ENCODE measurements at regions not wholly inside any gene's neighbourhood (a gene's known extent, or its start where the extent isn't known, plus 50 kb on each side); places are given as distances from the start of the nearest gene placed in this dataset.
"Not testable (repeated sequence)": the region's sequence is repeated elsewhere in the genome, so short reads cannot be mapped to it uniquely, and the experiment has no call there.

DNA sequence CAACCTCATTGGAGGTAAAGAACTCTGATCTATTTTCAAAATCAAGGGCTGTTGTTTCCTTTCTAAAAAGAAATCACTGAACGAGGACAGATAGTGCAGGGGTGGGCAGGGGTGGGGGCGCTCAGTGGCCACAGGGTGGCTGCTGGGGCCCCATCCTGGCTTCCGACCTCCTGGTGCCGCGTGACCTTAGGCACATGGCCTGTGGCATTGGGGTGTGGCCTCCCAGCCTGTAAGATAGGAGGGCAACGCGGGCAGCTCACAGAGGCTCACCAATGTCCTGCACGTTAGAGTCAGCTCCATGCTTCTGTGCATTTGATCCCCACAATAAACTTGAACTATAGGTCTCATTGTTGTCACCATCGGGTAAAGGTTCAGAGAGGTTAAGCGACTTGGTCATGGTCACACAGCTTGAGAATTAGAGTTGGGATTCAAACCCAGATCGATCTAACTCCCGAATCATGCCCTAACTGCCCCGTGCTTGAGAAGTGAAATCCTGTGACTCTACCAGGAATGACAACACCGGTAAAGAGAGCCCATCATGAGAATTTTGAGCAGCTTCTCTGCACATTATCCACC, 148.0 kb upstream of the SLC6A11 start:
- DNase-seq = no peak

DNA sequence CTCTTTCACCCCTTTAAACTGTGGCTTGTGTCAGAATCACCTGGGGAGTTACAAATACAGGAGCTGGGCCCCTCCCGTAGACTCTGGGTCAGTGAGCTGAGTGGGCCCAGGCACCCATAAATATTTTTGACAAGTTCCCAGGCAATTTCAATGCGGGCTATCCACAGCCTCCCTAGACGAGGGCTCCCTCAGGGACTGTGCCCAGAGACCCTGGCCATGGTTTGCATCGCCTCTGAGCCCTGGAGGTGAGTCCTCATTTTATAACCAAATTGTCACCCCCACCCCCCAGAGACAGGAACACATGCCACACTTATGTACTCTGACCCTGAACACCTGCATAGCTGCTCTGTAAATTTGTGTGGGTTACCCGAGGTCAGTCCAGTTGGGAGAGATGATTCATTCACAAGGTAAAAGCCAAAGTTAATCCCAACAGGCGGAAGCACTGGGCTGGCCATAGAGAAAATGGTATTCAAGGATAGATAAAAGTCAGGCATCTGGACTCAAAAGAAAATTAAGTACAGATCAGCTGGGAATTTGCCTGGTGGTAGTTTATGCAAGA, 146.5 kb upstream of the SLC6A11 start:
- no peak for DNase-seq

DNA sequence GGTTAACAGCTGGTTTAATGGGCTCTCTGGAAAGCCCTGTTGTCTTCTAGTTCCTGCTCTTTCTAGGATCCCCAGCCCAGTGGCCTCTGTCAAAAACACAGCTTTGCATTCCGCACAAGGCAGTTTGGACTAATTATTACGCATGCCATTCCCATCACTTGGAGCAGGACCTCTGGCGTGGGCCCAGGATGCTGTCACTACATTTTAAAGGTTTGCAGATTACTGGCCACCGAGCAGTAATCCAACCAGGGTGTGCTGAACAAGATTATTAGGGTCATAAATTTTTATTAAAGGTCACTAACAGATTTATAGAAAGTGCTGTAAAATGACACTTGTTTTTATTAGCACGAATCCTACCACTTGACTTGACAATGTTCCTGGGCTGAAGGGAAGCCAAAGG, 143.6 kb upstream of the SLC6A11 start:
- no peak for DNase-seq

DNA sequence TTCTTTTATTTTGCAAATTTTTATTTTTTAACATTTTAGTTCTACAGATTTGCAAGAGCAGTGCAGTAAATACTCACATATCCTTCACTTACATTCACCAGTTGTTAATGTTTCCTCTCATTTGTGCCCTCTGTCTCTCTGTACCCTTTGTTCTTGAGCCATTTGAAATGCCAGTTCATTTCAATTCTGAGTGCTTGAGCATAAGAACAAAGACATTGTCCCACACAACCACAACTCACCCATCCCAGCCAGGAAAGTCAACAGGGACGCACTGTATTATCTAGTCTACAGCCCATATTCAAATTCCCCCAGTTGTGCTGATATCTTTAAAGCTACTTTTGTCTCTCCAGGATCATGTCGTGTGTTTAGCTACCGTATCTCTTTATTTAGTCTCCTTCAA, 141.4 kb upstream of the SLC6A11 start:
- no peak for DNase-seq

DNA sequence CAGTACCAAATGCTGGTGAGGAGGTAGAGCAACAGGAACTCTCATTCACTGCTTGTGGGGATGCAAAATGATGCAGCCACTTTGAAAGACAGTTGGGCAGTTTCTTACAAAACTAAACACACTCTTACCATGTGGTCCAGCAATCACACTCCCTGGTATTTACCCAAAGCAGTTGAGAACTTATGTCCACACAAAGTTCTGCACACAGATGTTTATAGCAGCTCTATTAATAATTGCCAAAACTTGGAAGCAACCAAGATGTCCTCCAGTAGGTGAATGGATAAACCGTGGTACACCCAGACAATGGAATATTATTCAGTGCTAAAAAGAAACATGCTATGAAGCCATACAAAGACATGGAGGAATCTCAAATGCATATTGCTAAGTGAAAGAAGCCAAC, 139.1 kb upstream of the SLC6A11 start:
- no peak for DNase-seq

DNA sequence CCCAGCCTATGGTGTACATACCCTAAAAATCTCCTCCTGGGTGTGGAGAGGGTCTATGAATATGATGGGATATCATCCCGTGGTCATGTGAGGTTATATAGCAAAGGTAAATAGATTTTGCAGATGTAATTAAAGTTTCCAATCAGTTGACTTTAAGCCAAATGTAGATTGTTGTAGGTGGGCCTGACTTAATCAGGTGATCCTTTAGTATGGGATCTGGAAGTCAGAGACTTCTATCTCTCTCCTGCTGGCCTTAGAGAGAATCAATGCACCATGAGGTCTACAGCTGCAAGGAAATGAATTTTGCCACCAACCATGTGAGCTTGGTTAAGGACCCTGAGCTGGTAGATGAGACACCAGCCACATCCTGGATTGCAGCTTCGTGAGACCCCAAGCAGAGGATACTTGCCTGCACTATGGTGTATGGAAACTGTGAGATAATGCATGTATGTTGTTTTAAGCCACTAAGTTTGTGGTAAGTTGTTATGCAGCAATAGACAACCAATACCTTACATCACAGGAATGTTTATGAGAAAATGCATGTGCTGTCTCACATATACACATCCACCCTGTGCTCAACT, 137.1 kb upstream of the SLC6A11 start:
- no peak for DNase-seq

DNA sequence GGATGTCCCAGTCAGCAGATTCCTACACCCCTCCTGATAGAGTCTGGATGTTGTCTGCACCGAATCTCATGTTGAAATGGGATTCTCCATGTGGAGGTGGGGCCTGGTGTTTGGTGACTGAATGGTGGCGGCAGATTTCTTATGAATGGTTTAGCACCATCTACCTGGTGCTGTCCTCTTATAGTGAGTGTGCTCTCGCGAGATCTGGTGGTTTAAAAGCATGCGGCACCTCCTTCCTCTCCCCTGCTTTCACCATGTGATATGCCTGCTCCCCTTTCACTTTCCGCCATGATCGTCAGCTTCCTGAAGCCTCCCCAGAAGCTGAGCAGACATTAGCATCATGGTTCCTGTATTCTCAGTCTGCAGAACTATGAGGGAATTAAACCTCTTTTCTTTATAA, 135.2 kb upstream of the SLC6A11 start:
- no peak for DNase-seq

DNA sequence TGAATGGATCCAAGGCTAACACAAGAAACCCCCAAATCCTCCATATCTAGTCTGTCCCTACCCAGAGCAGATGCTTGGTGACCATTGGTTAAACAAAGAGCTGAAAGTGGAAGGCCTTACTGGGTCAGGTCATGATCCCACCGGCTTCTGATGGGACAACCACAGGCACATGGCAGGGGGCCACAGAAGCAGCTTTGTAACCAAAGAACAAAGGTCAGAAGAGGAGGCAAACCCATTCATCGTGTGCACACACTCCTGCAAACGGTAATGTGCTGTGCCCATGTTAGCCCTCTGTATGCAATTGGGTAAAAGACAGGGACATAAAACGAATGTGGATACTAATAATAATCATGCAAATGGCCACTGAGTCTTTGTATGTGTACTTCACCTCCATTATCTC, 133.3 kb upstream of the SLC6A11 start:
- no peak for DNase-seq

DNA sequence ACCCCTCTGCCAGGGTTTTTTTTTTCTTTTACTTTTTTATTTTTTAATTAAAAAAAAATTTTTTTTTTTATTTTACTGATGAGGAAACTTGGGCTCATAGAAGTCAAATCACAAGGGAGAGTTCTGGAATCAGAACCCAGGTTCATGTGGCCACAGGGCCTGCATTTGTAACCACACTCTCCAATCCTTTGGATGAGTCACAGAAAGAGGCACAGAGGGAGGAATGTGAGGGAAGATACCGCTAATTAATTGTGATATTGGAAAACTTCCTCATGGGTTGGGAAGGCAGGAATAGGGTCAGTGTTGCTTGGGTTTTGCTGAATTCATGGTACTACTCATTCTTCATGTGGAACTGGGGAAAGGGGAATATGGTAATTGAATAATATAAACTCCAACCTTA, 132.9 kb upstream of the SLC6A11 start:
- no peak for DNase-seq

DNA sequence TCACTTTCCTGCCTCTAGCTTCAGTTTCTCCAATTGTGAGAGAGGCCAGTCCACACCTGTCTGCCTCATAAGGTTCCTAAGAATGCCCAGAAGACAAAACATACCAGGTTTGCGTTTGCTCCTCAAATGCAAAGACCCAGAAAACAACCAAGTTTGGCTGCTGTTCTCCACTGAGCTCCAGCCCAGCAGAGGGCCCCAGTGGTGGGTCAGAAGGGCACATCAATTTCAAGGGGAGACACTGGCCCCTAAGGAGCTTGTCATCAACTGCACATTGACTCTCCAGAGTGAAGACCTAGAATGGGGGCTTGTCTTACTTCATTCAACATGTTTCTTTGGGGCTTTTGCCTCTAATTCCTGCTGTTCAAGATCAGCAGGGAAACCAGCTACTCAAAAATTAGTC, 127.9 kb upstream of the SLC6A11 start:
- DNase-seq = no peak

DNA sequence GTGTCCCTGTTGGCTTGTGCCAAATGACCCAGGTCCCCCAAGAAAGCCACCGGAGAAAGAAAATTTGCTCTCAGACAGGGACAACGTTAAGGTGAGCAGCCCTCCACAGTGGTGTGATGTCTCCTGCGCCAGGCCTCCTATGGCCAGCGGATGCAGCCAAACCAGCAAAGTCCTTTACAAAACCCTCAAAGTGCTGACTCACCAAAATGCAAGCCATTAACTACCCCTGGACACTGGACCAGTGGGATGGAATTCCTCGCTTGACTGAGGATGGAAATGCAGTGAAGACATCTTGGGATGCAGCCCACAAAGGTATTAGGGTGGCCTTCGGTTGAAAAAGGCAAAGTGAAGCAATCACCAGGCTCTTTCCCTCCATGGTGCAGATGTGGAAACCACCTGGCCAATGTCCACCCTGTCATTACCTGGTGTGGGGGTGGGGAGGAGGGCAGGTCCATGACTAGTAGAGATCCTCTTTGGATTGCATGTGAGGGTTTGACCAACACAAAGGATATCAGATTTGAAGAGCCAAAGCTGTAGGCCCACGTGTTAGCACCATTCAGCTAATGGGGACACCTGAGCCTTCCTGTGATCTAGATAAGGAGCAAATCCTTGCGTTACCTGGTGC, 127.4 kb upstream of the SLC6A11 start:
- no peak for DNase-seq

DNA sequence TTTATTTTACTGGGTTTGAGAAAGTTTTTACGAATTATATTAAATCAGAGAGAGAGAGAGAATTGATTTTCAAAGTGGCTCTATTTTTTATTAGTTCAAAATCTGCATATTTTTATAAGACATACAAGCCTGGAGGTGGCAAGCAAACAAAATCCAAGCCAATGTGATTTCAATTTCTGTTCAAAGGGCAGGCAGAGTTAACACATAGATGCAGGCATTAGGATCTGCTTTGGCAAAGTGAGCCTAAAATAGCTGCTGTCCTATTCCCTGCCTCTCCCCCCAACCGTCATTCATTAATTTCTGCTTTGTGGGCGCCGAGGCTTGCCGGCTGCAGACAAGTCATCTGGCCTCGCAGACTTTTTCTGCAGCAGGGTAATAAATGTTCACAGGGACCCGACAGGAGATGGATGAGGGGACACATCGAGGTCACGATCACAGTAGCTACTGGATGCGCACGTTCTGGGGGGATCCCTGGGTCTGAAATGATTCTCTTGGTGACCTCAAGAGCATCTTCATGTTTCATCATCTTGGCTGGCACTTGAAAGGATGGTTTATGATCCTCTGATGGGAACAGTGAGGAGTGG, 123.9 kb upstream of the SLC6A11 start:
- DNase-seq = no peak

DNA sequence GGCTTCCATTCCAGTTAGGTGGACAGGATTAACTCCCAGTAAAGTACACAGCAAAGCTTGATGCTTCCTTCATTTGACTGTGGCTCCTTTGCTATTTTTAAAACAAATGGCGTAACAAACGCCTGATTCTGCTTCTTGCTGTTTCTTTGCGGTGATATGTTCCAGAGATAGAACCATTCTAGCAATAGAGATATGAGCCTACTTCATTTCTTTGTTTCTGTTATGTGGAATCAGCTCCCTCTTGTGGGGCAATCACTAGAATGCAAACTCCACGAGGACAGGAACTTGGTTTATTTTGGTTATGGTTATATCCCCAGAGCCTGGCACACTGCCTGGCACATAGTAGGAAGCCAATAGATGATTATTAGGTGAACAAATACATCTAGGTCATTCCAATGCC, 122.6 kb upstream of the SLC6A11 start:
- DNase-seq = no peak

DNA sequence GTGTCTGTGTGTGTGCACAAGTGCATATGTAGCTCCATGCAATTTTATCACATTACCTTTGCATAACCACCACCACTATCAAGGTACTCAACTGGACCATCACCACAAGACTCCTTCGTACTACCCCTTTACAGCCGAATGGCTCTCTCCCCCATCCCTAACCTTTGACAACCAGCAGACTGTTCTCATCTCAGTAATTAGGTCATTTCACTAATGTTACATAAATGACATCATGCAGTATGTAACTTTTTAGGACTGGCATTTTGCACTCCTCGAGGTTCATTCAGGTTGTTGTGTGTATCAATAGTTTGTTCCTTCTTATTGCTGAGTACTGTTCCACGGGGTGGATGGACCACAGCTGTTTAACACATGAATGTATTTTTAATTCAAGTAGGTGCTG, 121.8 kb upstream of the SLC6A11 start:
- no peak for DNase-seq

DNA sequence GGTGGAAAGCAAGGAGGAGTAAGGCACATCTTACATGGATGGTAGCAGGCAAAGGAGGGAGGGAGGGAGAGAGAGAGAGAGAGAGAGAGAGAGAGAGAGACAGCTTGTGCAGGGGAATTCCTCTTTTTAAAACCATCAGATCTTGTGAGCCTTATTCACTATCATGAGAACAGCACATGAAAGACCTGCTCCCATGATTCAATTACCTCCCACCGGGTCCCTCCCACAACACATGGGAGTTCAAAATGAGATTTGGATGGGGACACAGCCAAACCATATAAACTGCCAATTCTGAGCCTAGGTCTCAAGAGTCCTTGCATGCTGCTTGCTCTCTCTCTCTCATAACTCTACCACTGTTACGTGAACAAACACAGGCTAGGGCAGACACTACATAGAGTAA, 120.8 kb upstream of the SLC6A11 start:
- not testable (repeated sequence) for DNase-seq

DNA sequence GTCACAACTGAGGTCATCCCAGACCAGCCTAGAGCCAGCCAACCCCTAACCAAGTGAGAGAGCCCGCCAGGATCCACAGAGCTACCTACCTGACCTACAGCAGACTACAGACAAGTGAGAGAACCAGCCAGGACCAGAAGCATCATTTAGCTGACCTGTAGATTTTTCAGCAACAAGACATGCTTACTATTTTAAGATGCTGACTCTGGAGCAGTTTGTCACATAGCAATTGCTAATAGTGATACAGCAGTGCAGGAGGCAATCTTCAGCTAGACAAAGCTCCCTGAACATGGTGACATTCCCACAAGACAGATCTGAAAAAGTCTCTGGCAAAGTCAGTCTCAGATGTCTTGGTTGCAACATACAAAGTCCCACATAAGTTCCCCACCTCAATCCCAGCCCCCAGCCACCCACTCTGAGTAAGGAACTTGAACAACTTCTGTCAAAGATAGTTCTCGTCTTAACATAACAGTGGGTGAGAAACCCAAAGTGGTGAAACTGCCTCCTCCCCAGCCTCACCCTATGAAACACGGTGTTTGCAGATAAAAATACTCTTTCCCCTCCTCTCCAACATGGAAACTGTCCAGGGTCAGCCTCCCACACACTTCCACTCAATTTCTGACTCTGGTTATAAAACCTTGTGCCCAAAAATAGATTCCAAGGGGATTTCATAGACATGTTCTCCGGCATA, 120.3 kb upstream of the SLC6A11 start:
- no peak for DNase-seq

DNA sequence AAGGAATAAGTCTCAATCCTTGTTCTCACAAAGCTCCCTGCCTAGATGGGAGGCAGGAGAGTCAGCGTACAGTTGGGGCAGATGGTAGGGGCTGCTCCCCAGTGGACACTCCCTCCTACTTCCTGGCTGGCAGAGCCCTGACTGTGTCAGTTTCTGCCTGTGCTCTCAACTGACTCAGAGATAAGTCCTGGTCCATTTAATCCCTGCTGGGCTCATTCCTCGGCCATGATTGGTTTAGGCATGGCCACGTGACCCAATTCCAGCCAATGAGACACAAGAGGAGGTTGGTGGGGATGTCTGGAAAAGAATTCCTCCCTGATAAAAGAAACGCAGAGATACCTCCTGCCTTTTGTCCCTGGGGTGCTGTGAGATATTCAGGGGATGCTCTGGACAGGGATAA, 118.1 kb upstream of the SLC6A11 start:
- no peak for DNase-seq

DNA sequence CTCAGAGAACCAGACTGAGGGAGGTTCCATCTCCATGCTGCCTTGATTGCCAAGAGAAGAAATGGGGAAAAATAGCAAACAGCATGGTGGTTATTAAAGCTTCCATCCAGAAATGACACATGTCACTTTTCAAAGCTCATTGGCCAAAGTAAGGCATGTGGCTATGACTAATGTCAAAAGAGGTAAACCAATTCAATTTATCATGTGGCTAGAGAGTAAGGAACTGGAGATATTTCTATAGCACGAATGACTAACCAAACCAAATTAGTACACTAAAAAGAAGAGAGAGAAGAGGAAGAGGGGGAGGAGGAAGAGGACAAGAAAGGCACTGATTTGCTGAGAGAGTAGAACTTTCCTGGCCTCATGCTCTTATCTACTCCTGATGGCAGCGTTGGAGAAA, 115.2 kb upstream of the SLC6A11 start:
- DNase-seq = no peak

DNA sequence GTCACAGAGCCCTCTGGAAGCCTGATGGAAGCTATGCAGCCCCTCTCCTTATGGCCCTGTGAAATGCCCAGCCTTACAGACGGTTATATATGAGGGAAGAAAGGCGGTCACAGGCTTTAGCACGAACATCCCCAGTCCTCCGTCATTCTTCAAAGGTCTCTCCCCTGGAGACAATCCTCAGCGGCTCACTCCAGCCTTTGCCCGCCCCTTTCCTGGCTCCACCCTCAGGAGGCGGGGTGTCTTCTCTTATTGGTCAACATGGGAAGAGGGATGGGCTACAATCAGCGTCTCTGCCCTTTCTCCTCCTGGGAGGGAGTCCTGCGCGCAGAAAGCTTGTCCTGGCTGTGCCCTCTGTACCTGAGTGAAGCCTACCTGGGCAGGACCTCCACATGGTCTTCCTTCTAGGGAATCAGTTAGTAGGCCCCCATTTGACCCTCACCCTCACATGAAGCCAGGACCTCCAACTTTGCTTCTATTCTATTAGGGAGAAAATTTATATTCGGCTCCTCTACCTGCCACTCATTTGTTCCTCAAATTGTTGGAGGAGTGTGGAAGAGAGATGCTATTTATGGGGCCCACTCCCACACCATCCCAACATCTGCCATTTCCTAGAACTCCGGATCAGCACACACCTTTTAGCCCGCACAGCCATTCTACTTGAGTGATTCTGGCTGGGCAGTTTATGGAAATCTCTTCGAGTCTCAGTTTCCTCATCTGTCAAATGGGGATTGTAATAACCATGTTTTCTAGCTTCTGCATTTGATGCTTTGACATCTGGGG, 112.9 kb upstream of the SLC6A11 start:
- DNase-seq = no peak

DNA sequence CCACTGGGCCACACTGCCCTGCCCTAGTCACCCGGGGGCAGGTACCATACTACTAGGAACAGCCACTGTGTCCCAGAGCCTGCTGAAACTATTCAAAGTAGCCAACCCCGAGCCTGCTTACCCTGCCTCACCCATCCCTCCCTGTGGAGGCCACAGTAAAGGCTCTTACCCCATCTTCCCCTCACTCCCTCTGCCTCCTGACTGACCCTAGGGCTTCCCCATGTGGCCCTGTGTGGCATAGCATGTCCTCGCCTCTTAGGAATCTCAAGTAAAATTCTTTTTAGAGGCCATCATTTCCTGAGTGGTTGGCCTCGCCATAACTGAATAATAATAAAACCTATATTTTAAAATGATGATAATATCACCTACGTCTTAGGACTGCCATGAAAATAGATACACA, 112.2 kb upstream of the SLC6A11 start:
- DNase-seq = no peak

DNA sequence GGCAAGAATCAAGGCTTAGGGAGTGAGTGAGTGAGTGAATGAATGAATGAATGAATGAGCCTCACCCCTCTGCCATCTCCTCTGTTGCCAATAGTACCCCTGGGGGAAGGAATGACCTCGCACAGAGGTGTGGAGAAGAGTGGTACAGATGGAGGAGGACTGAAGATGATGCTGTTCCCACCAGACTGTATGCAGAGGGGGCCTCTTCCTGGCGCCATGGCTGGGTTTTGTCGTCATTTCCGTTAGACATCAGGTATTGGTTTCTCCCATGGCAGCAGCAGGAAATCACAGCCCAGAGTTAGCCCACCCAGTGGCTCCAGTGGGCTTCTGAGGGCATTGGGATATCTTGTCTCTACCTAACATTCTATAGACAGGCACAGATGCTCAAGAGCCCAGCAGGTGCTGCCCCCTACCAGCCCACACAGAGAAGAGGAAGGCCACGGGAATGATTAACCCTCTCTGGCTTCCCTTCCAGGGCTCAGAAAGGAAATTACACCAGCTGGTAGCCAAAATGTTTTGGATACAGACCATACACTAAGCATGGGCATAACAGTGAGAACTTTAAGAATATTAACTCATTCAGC, 109.8 kb upstream of the SLC6A11 start:
- no peak for DNase-seq

DNA sequence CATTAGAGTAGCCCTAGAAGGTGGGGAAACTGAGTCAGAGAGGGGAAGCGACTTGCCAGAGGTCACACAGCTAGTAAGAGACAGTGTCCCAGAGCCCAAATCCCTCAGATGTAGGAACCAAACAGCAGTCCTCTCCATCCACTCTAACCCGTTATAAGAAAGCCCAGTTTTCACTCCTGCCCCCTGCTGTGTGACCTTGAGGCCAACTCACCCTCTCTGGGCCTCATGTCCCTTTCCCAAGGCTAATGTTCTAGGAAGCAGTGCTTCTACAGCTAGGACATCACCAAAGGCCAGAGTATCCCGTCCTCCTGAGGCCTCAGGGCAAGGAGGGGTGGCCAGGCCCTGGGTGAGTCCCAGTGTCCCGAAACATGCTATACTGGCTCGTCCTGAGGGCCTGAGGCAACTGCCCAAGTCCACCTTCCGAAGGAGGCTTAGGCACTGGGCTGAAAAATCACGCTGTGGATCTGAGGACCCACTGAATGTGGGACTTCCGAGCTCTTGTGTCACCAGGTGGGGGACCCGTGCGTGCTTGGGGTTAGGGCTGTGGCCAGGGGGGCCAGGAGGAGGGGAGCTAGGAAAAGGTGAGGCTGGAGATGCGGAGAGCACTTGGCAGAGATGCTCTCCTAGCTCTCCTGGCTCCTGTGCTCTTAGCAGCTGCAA, 109.2 kb upstream of the SLC6A11 start:
- no peak for DNase-seq
